Vagina (tissue), 2 donors: ENCODE measurements at regions not wholly inside any gene's neighbourhood (a gene's known extent, or its start where the extent isn't known, plus 50 kb on each side); places are given as distances from the start of the nearest gene placed in this dataset.

ENCODE experiments used
- DNase-seq, 2 donors: peaks; one replicate each; pipeline ENCODE4 v3.0.0-alpha.2; 2017; ENCODE audit errors: extremely low spot score in 2 of 2
- H3K27ac ChIP-seq: fragments of 200-600 bp; sonication (generic); one replicate; pipeline ENCODE4 v1.5.1; 2019
- H3K27me3 ChIP-seq: fragments of 200-600 bp; sonication (generic); one replicate; pipeline ENCODE4 v1.5.1; 2019
- H3K36me3 ChIP-seq, 2 donors: fragments of 200-600 bp; sonication (generic); one replicate each; pipeline ENCODE4 v1.5.1; 2017 to 2019
- H3K4me1 ChIP-seq: fragments of 200-600 bp; sonication (generic); one replicate; pipeline ENCODE4 v1.5.1; 2019
- H3K4me3 ChIP-seq, 2 donors: fragments of 200-600 bp; sonication (generic); 1 replicate in 1 of 2; 2 replicates in 1 of 2; pipeline ENCODE4 v1.5.1; 2016 to 2019
- H3K9me3 ChIP-seq: fragments of 200-600 bp; sonication (generic); one replicate; pipeline ENCODE4 v1.5.1; 2019
- POLR2A ChIP-seq, 2 donors: fragments of 450-650 bp; IDR thresholded peaks; one replicate each; pipeline ENCODE4 v1.6.1; 2017; ENCODE audit warnings: antibody characterized with exemption in 2 of 2, mild to moderate bottlenecking in 2 of 2, moderate library complexity in 2 of 2
- POLR2AphosphoS5 ChIP-seq, 2 donors: sonication (generic); formaldehyde crosslinking; IDR thresholded peaks; one replicate each; pipeline ENCODE4 v1.9.0; 2017; ENCODE audit warnings: antibody characterized with exemption in 2 of 2, mild to moderate bottlenecking in 2 of 2, low read depth in 1 of 2; ENCODE audit not compliant: insufficient read depth in 1 of 2
- intact Hi-C: fragments of 100-400 bp; cut with DNase I; formaldehyde crosslinking; loops from one replicate; pipeline ENCODE4 v1.15.1; 2023
- TF ChIP-seq, protein P1 (sequence below), 3 experiments: fragments of 450-650 bp in 2 of 3; fragments of 200-600 bp in 1 of 3; sonication (generic) in 1 of 3; IDR thresholded peaks; one replicate each; pipeline ENCODE4 v1.5.1; 2017 to 2019; ENCODE audit warnings: antibody characterized with exemption in 3 of 3, mild to moderate bottlenecking in 2 of 3, moderate library complexity in 2 of 3

DNA sequence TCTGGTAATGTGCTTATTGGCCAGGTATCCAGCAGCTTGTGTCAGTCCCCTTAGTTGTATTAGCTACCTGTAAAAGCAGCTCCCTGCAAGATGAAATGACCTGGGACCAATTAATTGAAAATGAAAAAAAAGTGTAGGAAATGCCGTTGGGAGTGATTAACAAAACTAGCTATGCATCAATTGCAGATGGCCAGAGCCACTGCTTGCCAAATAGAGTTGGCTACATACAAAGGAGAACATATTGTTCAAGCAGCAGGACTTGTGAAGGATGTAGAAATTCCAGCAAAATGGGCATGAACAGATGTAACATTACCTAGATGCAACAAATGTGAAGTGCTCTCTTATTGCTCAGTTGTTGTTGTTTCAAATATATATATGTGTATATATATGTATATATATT lies 300.5 kb downstream of the PCDH17 start:
- Histone ChIP-seq H3K36me3 (no peaks in the 10 kb centered on the region), H3K27me3 (no peaks in the 10 kb centered on the region), H3K4me3 (no peak overlapping the region), H3K4me1 (no peaks in the 10 kb centered on the region), H3K27ac (no peak overlapping the region), H3K9me3 (no peaks in the 10 kb centered on the region)
- intact Hi-C loops: no loop called here
- no peak for DNase-seq
- TF ChIP-seq POLR2A (IDR thresholded peaks at IDR 0.05) (no peak), POLR2AphosphoS5 (IDR thresholded peaks at IDR 0.05; ENCODE audit: insufficient read depth in 1 of 2, low read depth in 1 of 2) (no peak)
- TF ChIP-seq, protein P1, sequence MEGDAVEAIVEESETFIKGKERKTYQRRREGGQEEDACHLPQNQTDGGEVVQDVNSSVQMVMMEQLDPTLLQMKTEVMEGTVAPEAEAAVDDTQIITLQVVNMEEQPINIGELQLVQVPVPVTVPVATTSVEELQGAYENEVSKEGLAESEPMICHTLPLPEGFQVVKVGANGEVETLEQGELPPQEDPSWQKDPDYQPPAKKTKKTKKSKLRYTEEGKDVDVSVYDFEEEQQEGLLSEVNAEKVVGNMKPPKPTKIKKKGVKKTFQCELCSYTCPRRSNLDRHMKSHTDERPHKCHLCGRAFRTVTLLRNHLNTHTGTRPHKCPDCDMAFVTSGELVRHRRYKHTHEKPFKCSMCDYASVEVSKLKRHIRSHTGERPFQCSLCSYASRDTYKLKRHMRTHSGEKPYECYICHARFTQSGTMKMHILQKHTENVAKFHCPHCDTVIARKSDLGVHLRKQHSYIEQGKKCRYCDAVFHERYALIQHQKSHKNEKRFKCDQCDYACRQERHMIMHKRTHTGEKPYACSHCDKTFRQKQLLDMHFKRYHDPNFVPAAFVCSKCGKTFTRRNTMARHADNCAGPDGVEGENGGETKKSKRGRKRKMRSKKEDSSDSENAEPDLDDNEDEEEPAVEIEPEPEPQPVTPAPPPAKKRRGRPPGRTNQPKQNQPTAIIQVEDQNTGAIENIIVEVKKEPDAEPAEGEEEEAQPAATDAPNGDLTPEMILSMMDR (IDR thresholded peaks at IDR 0.05): no peak

DNA sequence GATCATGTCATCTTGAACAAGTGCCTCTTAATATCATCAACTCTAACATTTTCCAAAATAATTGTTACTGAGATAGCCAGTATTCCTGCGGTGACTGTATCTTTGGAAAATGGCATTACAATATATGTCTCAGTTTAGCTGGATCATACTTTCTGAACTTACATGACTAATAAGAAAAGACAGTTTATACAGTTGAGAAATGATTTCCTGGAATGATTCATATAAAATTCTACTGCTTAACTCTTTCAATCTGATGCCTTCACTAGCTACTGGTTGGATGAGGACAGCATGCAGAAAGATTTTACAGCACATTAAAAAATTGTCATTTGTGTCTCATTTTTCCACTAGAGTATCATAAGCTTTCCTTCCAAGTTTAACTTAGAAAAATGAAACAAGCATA lies 302.1 kb downstream of the PCDH17 start:
- H3K36me3 ChIP-seq: no peaks in the 10 kb centered on the region
- no peaks in the 10 kb centered on the region for H3K27me3 ChIP-seq
- no peak overlapping the region for H3K4me3 ChIP-seq
- TF ChIP-seq, protein P1 (IDR thresholded peaks at IDR 0.05): no peak
- TF ChIP-seq POLR2AphosphoS5 (IDR thresholded peaks at IDR 0.05; ENCODE audit: insufficient read depth in 1 of 2, low read depth in 1 of 2) (no peak), POLR2A (IDR thresholded peaks at IDR 0.05) (no peak)
- DNase-seq: no peak
- H3K27ac ChIP-seq: no peak overlapping the region
- intact Hi-C loops: no loop called here
- no peaks in the 10 kb centered on the region for H3K9me3 ChIP-seq
- H3K4me1 ChIP-seq: no peaks in the 10 kb centered on the region

DNA sequence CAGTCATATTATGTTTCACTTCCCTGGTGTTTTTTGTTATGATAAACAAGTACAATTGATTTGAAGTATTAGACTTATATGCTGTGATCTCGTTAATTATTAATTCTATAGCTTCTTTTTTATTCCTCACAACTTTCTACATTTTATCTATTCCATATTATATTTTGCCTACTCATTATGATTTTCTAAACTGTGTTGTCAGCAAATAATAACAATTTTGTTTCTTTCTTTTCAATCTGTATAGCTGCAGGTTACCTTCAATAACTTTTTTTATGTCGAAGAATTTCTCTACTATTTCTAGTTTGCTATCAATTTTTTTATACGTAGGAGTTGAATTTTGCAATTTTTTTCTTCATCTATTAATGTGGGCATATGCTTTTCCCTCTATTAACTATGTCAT lies 304.4 kb downstream of the PCDH17 start:
- no peaks in the 10 kb centered on the region for H3K4me1 ChIP-seq
- no peak for DNase-seq
- H3K9me3 ChIP-seq: no peaks in the 10 kb centered on the region
- no peaks in the 10 kb centered on the region for H3K36me3 ChIP-seq
- no peaks in the 10 kb centered on the region for H3K27me3 ChIP-seq
- H3K4me3 ChIP-seq: no peak overlapping the region
- TF ChIP-seq, protein P1 (IDR thresholded peaks at IDR 0.05): no peak
- no peak for TF ChIP-seq POLR2A (IDR thresholded peaks at IDR 0.05)
- no peak for TF ChIP-seq POLR2AphosphoS5 (IDR thresholded peaks at IDR 0.05; ENCODE audit: insufficient read depth in 1 of 2, low read depth in 1 of 2)
- H3K27ac ChIP-seq: no peak overlapping the region
- intact Hi-C loops: no loop called here

DNA sequence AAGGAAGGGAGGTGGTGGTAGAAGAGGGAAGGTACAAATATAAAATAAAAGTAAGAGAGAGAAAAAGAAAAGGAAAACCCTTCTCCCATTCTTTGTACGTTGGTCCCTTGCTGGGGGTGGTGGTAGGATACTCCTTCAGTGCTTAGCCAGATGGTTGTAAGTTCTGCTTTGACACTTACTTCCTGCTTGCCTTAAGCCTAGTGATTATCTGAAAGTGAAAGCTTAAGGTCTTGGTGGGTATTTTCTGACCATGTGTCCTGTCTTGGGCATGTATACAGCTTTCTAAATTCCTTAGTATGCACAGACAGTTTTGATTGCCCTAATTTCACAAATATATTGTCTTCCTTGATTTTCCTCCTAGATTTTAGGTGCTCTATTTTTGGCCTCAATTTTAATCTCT lies 314.8 kb downstream of the PCDH17 start:
- Histone ChIP-seq H3K4me3 (no peak overlapping the region), H3K9me3 (no peaks in the 10 kb centered on the region), H3K36me3 (no peaks in the 10 kb centered on the region), H3K27me3 (no peaks in the 10 kb centered on the region), H3K27ac (no peak overlapping the region), H3K4me1 (no peaks in the 10 kb centered on the region)
- intact Hi-C loops: no loop called here
- TF ChIP-seq, protein P1 (IDR thresholded peaks at IDR 0.05): no peak
- TF ChIP-seq POLR2AphosphoS5 (IDR thresholded peaks at IDR 0.05; ENCODE audit: insufficient read depth in 1 of 2, low read depth in 1 of 2): no peak
- TF ChIP-seq POLR2A (IDR thresholded peaks at IDR 0.05): no peak
- no peak for DNase-seq

DNA sequence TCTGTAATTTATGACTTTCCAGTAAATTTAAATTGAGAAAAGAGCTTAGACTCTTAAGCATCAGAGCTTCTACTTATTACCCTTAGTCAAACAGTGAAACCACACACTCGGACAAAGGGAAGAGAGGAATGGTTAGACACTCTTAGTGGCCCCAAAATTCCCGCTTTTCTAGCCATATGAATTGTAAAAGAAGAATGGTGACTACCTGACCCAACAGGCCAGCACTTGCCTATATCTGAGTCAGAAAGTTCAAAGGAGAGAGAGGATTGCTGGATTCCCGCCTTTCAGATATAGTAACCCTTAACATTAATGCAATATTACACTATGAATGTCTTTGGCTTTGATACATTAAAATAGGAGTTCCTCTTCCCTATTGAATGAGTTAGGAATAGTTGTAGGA lies 317.3 kb downstream of the PCDH17 start:
- TF ChIP-seq POLR2A (IDR thresholded peaks at IDR 0.05): no peak
- no peak for TF ChIP-seq POLR2AphosphoS5 (IDR thresholded peaks at IDR 0.05; ENCODE audit: insufficient read depth in 1 of 2, low read depth in 1 of 2)
- TF ChIP-seq, protein P1 (IDR thresholded peaks at IDR 0.05): no peak
- H3K4me3 ChIP-seq: no peak overlapping the region
- DNase-seq: no peak
- intact Hi-C loops: no loop called here
- no peaks in the 10 kb centered on the region for H3K4me1 ChIP-seq
- H3K36me3 ChIP-seq: no peaks in the 10 kb centered on the region
- no peaks in the 10 kb centered on the region for H3K27me3 ChIP-seq
- no peak overlapping the region for H3K27ac ChIP-seq
- H3K9me3 ChIP-seq: no peaks in the 10 kb centered on the region
